Prostate gland (tissue), 2 donors: ENCODE measurements at regions not wholly inside any gene's neighbourhood (a gene's known extent, or its start where the extent isn't known, plus 50 kb on each side); places are given as distances from the start of the nearest gene placed in this dataset.

ENCODE experiments used
- DNase-seq: peaks from one replicate; pipeline ENCODE4 v3.0.0-alpha.2; 2019; ENCODE audit warnings: low spot score
- H3K27ac ChIP-seq, 2 donors: fragments of 200-600 bp; sonication (generic); 2 replicates each; pipeline ENCODE4 v1.5.1; 2017 to 2019
- H3K27me3 ChIP-seq: fragments of 200-600 bp; sonication (generic); replicated peaks from 2 replicates; pipeline ENCODE4 v1.5.1; 2019; ENCODE audit not compliant: insufficient read depth
- H3K36me3 ChIP-seq, 2 donors: fragments of 200-600 bp; sonication (generic); 1 replicate in 1 of 2; 2 replicates in 1 of 2; pipeline versions ENCODE4 v1.5.1 to v1.8.1; 2017 to 2019
- H3K4me1 ChIP-seq: fragments of 200-600 bp; sonication (generic); replicated peaks from 2 replicates; pipeline ENCODE4 v1.5.1; 2019
- H3K4me3 ChIP-seq, 2 donors: fragments of 200-600 bp; sonication (generic); 2 replicates each; pipeline ENCODE4 v1.5.1; 2017 to 2019
- H3K9me3 ChIP-seq: fragments of 200-600 bp; sonication (generic); 2 replicates; pipeline ENCODE4 v1.5.1; 2017
- POLR2A ChIP-seq: fragments of 450-650 bp; IDR thresholded peaks from one replicate; pipeline ENCODE4 v1.6.1; 2016; ENCODE audit warnings: antibody characterized with exemption, mild to moderate bottlenecking
- POLR2AphosphoS5 ChIP-seq: sonication (generic); formaldehyde crosslinking; IDR thresholded peaks from one replicate; pipeline ENCODE4 v1.6.1; 2017; ENCODE audit warnings: antibody characterized with exemption
- whole genome bisulfite sequencing: methylation state at CpG from one replicate; pipeline ENCODE4 v1.1.5; 2018; 5-methylcytosine and 5-hydroxymethylcytosine counted together
- intact Hi-C: fragments of 100-400 bp; cut with DNase I; formaldehyde crosslinking; loops from one replicate; pipeline ENCODE4 v1.14.2; 2022
- TF ChIP-seq, protein P1 (sequence below), 4 experiments: fragments of 200-600 bp in 2 of 4; fragments of 450-650 bp in 2 of 4; sonication (generic) in 2 of 4; IDR thresholded peaks; 1 replicate in 3 of 4; 2 replicates in 1 of 4; pipeline ENCODE4 v1.5.1; 2016 to 2019; ENCODE audit warnings: antibody characterized with exemption in 4 of 4, mild to moderate bottlenecking in 2 of 4, moderate library complexity in 2 of 4

- H3K9me3 ChIP-seq, result no peaks in the 10 kb centered on the region
- TF ChIP-seq POLR2AphosphoS5, result no peak
- no peak for TF ChIP-seq POLR2A
- TF ChIP-seq, protein P1, sequence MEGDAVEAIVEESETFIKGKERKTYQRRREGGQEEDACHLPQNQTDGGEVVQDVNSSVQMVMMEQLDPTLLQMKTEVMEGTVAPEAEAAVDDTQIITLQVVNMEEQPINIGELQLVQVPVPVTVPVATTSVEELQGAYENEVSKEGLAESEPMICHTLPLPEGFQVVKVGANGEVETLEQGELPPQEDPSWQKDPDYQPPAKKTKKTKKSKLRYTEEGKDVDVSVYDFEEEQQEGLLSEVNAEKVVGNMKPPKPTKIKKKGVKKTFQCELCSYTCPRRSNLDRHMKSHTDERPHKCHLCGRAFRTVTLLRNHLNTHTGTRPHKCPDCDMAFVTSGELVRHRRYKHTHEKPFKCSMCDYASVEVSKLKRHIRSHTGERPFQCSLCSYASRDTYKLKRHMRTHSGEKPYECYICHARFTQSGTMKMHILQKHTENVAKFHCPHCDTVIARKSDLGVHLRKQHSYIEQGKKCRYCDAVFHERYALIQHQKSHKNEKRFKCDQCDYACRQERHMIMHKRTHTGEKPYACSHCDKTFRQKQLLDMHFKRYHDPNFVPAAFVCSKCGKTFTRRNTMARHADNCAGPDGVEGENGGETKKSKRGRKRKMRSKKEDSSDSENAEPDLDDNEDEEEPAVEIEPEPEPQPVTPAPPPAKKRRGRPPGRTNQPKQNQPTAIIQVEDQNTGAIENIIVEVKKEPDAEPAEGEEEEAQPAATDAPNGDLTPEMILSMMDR (IDR thresholded peaks at IDR 0.05), result no peak
- no peak overlapping the region for H3K4me3 ChIP-seq
- H3K27ac ChIP-seq, result no peak overlapping the region
- intact Hi-C loops, result no loop called here
- H3K4me1 ChIP-seq, result no peaks in the 10 kb centered on the region
- no peaks in the 10 kb centered on the region for H3K27me3 ChIP-seq
- 92% methylated on average over 3 of the region's 3 CpGs for WGBS
- no peak for DNase-seq
- H3K36me3 ChIP-seq, result no peaks in the 10 kb centered on the region
Observed at GRCh38 chr1:38605063-38605462, 254.5 kb downstream of the RRAGC start.

GRCh38 chr1:38603907-38604306 is 255.7 kb downstream of the RRAGC start:
- Histone ChIP-seq H3K4me3 (no peak overlapping the region), H3K9me3 (no peaks in the 10 kb centered on the region), H3K27me3 (no peaks in the 10 kb centered on the region), H3K36me3 (no peaks in the 10 kb centered on the region), H3K4me1 (no peaks in the 10 kb centered on the region), H3K27ac (no peak overlapping the region)
- intact Hi-C loops, result no loop called here
- WGBS, result 85% methylated on average over 8 of the region's 8 CpGs
- no peak for DNase-seq
- TF ChIP-seq, protein P1 (IDR thresholded peaks at IDR 0.05), result no peak
- TF ChIP-seq POLR2AphosphoS5, result no peak
- TF ChIP-seq POLR2A, result no peak

DNA sequence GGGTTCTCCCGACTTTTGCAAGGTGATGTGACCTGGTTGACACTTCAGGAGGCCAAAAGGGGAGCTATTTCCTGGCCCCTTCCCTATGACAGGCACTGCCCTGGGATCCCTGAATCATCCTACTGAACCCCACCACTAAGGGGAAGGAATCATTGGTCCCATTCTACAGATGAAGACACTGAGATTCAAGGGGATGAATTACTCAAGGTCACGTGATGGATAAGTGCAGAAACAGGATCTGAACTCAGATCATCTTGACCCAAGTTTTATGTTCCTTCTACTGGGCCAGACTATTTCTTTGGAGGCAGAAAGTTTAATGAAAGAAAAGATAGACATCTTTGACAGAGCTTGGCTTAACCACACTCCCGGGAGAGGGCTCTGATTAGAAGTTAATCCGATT is 258.7 kb downstream of the RRAGC start:
- intact Hi-C loops, result no loop called here

DNA sequence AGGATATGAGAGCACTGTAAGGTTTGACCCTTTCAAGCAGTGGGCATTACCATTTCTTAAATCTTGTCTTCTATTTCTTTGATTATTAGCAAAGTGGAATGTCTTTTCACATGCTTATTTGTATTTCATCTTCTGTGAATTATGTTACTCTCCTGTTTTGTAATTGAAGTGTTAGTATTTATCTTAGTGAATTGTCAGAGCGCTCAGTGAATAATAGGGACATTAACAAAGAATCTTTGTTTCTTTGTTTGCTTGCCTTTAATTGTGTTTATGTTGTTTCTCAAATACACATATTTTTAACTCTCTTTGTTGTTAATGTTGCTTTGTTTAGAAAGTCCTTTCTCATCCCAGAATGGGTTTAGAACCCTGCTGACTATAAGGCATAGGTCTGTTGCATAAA is 259.3 kb downstream of the RRAGC start:
- intact Hi-C loops, result no loop called here
- no peak for DNase-seq
- Histone ChIP-seq H3K4me3 (no peak overlapping the region), H3K4me1 (no peaks in the 10 kb centered on the region), H3K9me3 (no peaks in the 10 kb centered on the region), H3K27ac (no peak overlapping the region), H3K36me3 (no peaks in the 10 kb centered on the region), H3K27me3 (no peaks in the 10 kb centered on the region)
- WGBS, result 86% methylated on average over 1 of the region's 1 CpG
- TF ChIP-seq POLR2A (no peak), POLR2AphosphoS5 (no peak)
- TF ChIP-seq, protein P1 (IDR thresholded peaks at IDR 0.05), result no peak

More for the DNA sequence above, 258.7 kb downstream of the RRAGC start:
- 77% methylated on average over 4 of the region's 4 CpGs for WGBS
- Histone ChIP-seq H3K27ac (no peak overlapping the region), H3K4me3 (no peak overlapping the region), H3K27me3 (no peaks in the 10 kb centered on the region), H3K36me3 (no peaks in the 10 kb centered on the region), H3K9me3 (no peaks in the 10 kb centered on the region), H3K4me1 (no peaks in the 10 kb centered on the region)
- TF ChIP-seq, protein P1 (IDR thresholded peaks at IDR 0.05), result no peak
- TF ChIP-seq POLR2AphosphoS5 (no peak), POLR2A (no peak)
- DNase-seq, result no peak

- intact Hi-C loops, result no loop called here
- H3K4me1 ChIP-seq, result no peaks in the 10 kb centered on the region
- H3K27me3 ChIP-seq, result no peaks in the 10 kb centered on the region
- no peaks in the 10 kb centered on the region for H3K9me3 ChIP-seq
- no peaks in the 10 kb centered on the region for H3K36me3 ChIP-seq
- TF ChIP-seq POLR2AphosphoS5, result no peak
- TF ChIP-seq, protein P1 (IDR thresholded peaks at IDR 0.05), result no peak
- H3K4me3 ChIP-seq, result no peak overlapping the region
- WGBS, result 97% methylated on average over 1 of the region's 1 CpG
- no peak for DNase-seq
- no peak overlapping the region for H3K27ac ChIP-seq
Observed at GRCh38 chr1:38598118-38598517, 261.5 kb downstream of the RRAGC start.
